GM23338 (cell line): ENCODE measurements at regions not wholly inside any gene's neighbourhood (a gene's known extent, or its start where the extent isn't known, plus 50 kb on each side); places are given as distances from the start of the nearest gene placed in this dataset.

Source experiments
- ATAC-seq: fragments of 200-7000 bp; cut with Tn5 transposase; 3 replicates; pipeline ENCODE4 v1.9.1; 2020
- DNase-seq: peaks from one replicate; pipeline ENCODE4 v3.0.0-alpha.2; 2015; ENCODE audit warnings: low spot score
- H2AFZ ChIP-seq: fragments of 200-600 bp; sonication (generic); 2 replicates; pipeline ENCODE4 v1.8.0; 2016; ENCODE audit warnings: antibody characterized with exemption, mild to moderate bottlenecking, moderate library complexity
- H3F3A ChIP-seq: fragments of 200-600 bp; sonication (generic); replicated peaks from 2 replicates; pipeline ENCODE4 v1.8.0; 2017; ENCODE audit warnings: antibody characterized with exemption, mixed run types, low read depth
- H3K27ac ChIP-seq: fragments of 200-600 bp; sonication (generic); 2 replicates; pipeline ENCODE4 v1.6.1; 2016; ENCODE audit warnings: low read depth
- H3K27me3 ChIP-seq: fragments of 200-600 bp; sonication (generic); 2 replicates; pipeline ENCODE4 v1.8.0; 2016; ENCODE audit warnings: mild to moderate bottlenecking, mixed run types, moderate library complexity; ENCODE audit not compliant: insufficient read depth
- H3K36me3 ChIP-seq: fragments of 200-600 bp; sonication (generic); 2 replicates; pipeline ENCODE4 v1.8.0; 2016; ENCODE audit warnings: mild to moderate bottlenecking; ENCODE audit not compliant: insufficient read depth
- H3K4me1 ChIP-seq: fragments of 200-600 bp; sonication (generic); 2 replicates; pipeline ENCODE4 v1.8.0; 2016; ENCODE audit warnings: mild to moderate bottlenecking, moderate library complexity; ENCODE audit not compliant: insufficient read depth
- H3K4me2 ChIP-seq: fragments of 200-600 bp; sonication (generic); 2 replicates; pipeline ENCODE4 v1.7.1; 2017; ENCODE audit warnings: mixed run types
- H3K4me3 ChIP-seq: fragments of 200-600 bp; sonication (generic); 2 replicates; pipeline ENCODE4 v1.6.1; 2016; ENCODE audit warnings: mixed run types
- H3K79me2 ChIP-seq: fragments of 200-600 bp; sonication (generic); replicated peaks from 2 replicates; pipeline ENCODE4 v1.8.0; 2017; ENCODE audit warnings: mild to moderate bottlenecking; ENCODE audit not compliant: insufficient read depth
- H3K9me2 ChIP-seq: fragments of 200-600 bp; sonication (generic); 2 replicates; pipeline ENCODE4 v1.8.0; 2017; ENCODE audit not compliant: insufficient read depth
- H4K20me1 ChIP-seq: fragments of 200-600 bp; sonication (generic); replicated peaks from 2 replicates; pipeline ENCODE4 v1.8.0; 2017; ENCODE audit warnings: mild to moderate bottlenecking; ENCODE audit not compliant: insufficient read depth
- H3K27ac Mint-ChIP-seq: 2 replicates; pipeline ENCODE4 v1.8.0; 2020; ENCODE audit warnings: inconsistent platforms, mild to moderate bottlenecking, moderate library complexity, mixed read lengths
- H3K27me3 Mint-ChIP-seq: 3 replicates; pipeline ENCODE4 v1.8.0; 2022; ENCODE audit warnings: low read depth, mild to moderate bottlenecking, moderate library complexity, mixed read lengths, inconsistent platforms; ENCODE audit not compliant: insufficient read depth, poor library complexity
- H3K36me3 Mint-ChIP-seq: 3 replicates; pipeline ENCODE4 v1.8.0; 2021; ENCODE audit warnings: low read depth, mild to moderate bottlenecking, inconsistent platforms, moderate library complexity, mixed read lengths
- H3K4me1 Mint-ChIP-seq: 3 replicates; pipeline ENCODE4 v1.8.0; 2020; ENCODE audit warnings: mild to moderate bottlenecking, inconsistent platforms, mixed read lengths
- H3K4me3 Mint-ChIP-seq: 3 replicates; pipeline ENCODE4 v1.8.0; 2021; ENCODE audit warnings: moderate library complexity, mild to moderate bottlenecking, inconsistent platforms, mixed read lengths
- H3K9me3 Mint-ChIP-seq: 3 replicates; pipeline ENCODE4 v1.8.0; 2020; ENCODE audit warnings: moderate library complexity, mild to moderate bottlenecking, inconsistent platforms, mixed read lengths
- CREB1 ChIP-seq: fragments of 250-450 bp; sonication (Bioruptor Pico); IDR thresholded peaks from 2 replicates; pipeline ENCODE4 v1.5.0; 2020; ENCODE audit warnings: low read depth, mild to moderate bottlenecking, moderate library complexity
- EZH2 ChIP-seq: fragments of 200-600 bp; sonication (generic); IDR thresholded peaks from one replicate; pipeline ENCODE4 v1.8.0; 2017; ENCODE audit warnings: antibody characterized with exemption, mild to moderate bottlenecking, low read depth; ENCODE audit not compliant: unreplicated experiment
- EZH2phosphoT487 ChIP-seq: fragments of 200-600 bp; sonication (generic); IDR thresholded peaks from one replicate; pipeline ENCODE4 v1.8.1; 2018; ENCODE audit warnings: antibody characterized with exemption; ENCODE audit not compliant: unreplicated experiment
- JUNB ChIP-seq: IDR thresholded peaks from one replicate; pipeline ENCODE4 v1.6.1; 2016; ENCODE audit warnings: antibody characterized with exemption; ENCODE audit not compliant: unreplicated experiment
- NANOG ChIP-seq: IDR thresholded peaks from 2 replicates; pipeline ENCODE4 v1.6.1; 2016; ENCODE audit warnings: antibody characterized with exemption, borderline replicate concordance
- POLR2AphosphoS5 ChIP-seq: IDR thresholded peaks from 2 replicates; pipeline ENCODE4 v1.6.1; 2016; ENCODE audit warnings: antibody characterized with exemption, low read depth
- REST ChIP-seq: IDR thresholded peaks from one replicate; pipeline ENCODE4 v1.6.1; 2018; ENCODE audit warnings: antibody characterized with exemption; ENCODE audit not compliant: unreplicated experiment
- STAT1 ChIP-seq: IDR thresholded peaks from one replicate; pipeline ENCODE4 v1.6.1; 2016; ENCODE audit warnings: antibody characterized with exemption; ENCODE audit not compliant: unreplicated experiment
- ZNF114 ChIP-seq: fragments of 250-450 bp; sonication (Bioruptor Pico); IDR thresholded peaks from 2 replicates; pipeline ENCODE4 v1.5.0; 2020; ENCODE audit warnings: mild to moderate bottlenecking, moderate library complexity
- ZNF331 ChIP-seq: fragments of 250-450 bp; sonication (Bioruptor Pico); IDR thresholded peaks from 2 replicates; pipeline ENCODE4 v1.5.0; 2020; ENCODE audit warnings: low read depth, mild to moderate bottlenecking, moderate library complexity
- TF ChIP-seq, protein P1 (sequence below), 2 experiments: fragments of 200-600 bp in 1 of 2; sonication (generic) in 1 of 2; conservative IDR thresholded peaks; 2 replicates each; pipeline versions ENCODE4 v1.5.1 to v1.6.1; 2016 to 2017; ENCODE audit warnings: antibody characterized with exemption in 2 of 2, low read depth in 2 of 2, mild to moderate bottlenecking in 2 of 2, moderate library complexity in 1 of 2
- TF ChIP-seq, protein P2 (sequence below): IDR thresholded peaks from 2 replicates; pipeline ENCODE4 v1.6.1; 2016; ENCODE audit warnings: antibody characterized with exemption
- TF ChIP-seq, protein P3 (sequence below): fragments of 250-450 bp; sonication (Bioruptor Pico); IDR thresholded peaks from 2 replicates; pipeline ENCODE4 v1.5.0; 2020; ENCODE audit warnings: mild to moderate bottlenecking, moderate library complexity

DNA sequence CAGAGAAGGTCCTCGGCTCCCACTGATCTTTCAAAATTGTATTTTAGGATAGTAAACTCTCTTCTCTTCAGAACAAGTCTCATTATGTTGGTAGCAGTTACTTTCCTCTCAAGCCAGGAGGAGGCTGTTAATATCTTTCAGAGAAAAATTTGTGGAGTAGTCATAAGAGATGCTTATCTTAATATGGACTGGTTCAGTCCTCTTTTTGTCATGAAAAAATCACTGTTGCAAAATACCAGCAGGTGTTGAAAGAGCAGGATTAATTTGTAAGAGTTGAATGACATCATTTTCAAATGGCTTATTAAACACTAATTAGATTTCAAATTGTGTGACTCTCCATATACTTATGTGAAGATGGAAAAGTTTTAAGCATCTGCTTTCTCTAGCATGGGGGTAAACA lies 662.5 kb downstream of the POM121L12 start:
- Histone ChIP-seq H2AFZ (no peak overlapping the region), H4K20me1 (no peaks in the 10 kb centered on the region), H3F3A (no peaks in the 10 kb centered on the region), H3K36me3 (no peaks in the 10 kb centered on the region), H3K4me2 (no peak overlapping the region), H3K79me2 (no peaks in the 10 kb centered on the region), H3K4me1 (no peaks in the 10 kb centered on the region), H3K27me3 (no peaks in the 10 kb centered on the region), H3K4me3 (no peak overlapping the region), H3K27ac (no peak overlapping the region), H3K9me2 (no peaks in the 10 kb centered on the region)
- Mint-ChIP-seq H3K9me3 (peaks cover 3% of the 10 kb centered on the region; the same call in 1 of the 3 replicates), H3K27ac (no peak overlapping the region), H3K36me3 (no peaks in the 10 kb centered on the region), H3K4me3 (no peak overlapping the region), H3K4me1 (no peaks in the 10 kb centered on the region), H3K27me3 (peaks cover 2% of the 10 kb centered on the region)
- ATAC-seq: no peak
- TF ChIP-seq NANOG: no peak
- TF ChIP-seq, protein P1, sequence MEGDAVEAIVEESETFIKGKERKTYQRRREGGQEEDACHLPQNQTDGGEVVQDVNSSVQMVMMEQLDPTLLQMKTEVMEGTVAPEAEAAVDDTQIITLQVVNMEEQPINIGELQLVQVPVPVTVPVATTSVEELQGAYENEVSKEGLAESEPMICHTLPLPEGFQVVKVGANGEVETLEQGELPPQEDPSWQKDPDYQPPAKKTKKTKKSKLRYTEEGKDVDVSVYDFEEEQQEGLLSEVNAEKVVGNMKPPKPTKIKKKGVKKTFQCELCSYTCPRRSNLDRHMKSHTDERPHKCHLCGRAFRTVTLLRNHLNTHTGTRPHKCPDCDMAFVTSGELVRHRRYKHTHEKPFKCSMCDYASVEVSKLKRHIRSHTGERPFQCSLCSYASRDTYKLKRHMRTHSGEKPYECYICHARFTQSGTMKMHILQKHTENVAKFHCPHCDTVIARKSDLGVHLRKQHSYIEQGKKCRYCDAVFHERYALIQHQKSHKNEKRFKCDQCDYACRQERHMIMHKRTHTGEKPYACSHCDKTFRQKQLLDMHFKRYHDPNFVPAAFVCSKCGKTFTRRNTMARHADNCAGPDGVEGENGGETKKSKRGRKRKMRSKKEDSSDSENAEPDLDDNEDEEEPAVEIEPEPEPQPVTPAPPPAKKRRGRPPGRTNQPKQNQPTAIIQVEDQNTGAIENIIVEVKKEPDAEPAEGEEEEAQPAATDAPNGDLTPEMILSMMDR (conservative IDR thresholded peaks at IDR 0.05; ENCODE audit: low read depth in 2 of 2): no peak
- TF ChIP-seq POLR2AphosphoS5: no peak
- no peak for TF ChIP-seq JUNB
- TF ChIP-seq STAT1: no peak
- no peak for TF ChIP-seq CREB1
- TF ChIP-seq ZNF331 (CRISPR knock-in tag): no peak
- no peak for TF ChIP-seq REST
- no peak for TF ChIP-seq EZH2phosphoT487
- TF ChIP-seq, protein P2, sequence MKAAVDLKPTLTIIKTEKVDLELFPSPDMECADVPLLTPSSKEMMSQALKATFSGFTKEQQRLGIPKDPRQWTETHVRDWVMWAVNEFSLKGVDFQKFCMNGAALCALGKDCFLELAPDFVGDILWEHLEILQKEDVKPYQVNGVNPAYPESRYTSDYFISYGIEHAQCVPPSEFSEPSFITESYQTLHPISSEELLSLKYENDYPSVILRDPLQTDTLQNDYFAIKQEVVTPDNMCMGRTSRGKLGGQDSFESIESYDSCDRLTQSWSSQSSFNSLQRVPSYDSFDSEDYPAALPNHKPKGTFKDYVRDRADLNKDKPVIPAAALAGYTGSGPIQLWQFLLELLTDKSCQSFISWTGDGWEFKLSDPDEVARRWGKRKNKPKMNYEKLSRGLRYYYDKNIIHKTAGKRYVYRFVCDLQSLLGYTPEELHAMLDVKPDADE: no peak
- TF ChIP-seq, protein P3, sequence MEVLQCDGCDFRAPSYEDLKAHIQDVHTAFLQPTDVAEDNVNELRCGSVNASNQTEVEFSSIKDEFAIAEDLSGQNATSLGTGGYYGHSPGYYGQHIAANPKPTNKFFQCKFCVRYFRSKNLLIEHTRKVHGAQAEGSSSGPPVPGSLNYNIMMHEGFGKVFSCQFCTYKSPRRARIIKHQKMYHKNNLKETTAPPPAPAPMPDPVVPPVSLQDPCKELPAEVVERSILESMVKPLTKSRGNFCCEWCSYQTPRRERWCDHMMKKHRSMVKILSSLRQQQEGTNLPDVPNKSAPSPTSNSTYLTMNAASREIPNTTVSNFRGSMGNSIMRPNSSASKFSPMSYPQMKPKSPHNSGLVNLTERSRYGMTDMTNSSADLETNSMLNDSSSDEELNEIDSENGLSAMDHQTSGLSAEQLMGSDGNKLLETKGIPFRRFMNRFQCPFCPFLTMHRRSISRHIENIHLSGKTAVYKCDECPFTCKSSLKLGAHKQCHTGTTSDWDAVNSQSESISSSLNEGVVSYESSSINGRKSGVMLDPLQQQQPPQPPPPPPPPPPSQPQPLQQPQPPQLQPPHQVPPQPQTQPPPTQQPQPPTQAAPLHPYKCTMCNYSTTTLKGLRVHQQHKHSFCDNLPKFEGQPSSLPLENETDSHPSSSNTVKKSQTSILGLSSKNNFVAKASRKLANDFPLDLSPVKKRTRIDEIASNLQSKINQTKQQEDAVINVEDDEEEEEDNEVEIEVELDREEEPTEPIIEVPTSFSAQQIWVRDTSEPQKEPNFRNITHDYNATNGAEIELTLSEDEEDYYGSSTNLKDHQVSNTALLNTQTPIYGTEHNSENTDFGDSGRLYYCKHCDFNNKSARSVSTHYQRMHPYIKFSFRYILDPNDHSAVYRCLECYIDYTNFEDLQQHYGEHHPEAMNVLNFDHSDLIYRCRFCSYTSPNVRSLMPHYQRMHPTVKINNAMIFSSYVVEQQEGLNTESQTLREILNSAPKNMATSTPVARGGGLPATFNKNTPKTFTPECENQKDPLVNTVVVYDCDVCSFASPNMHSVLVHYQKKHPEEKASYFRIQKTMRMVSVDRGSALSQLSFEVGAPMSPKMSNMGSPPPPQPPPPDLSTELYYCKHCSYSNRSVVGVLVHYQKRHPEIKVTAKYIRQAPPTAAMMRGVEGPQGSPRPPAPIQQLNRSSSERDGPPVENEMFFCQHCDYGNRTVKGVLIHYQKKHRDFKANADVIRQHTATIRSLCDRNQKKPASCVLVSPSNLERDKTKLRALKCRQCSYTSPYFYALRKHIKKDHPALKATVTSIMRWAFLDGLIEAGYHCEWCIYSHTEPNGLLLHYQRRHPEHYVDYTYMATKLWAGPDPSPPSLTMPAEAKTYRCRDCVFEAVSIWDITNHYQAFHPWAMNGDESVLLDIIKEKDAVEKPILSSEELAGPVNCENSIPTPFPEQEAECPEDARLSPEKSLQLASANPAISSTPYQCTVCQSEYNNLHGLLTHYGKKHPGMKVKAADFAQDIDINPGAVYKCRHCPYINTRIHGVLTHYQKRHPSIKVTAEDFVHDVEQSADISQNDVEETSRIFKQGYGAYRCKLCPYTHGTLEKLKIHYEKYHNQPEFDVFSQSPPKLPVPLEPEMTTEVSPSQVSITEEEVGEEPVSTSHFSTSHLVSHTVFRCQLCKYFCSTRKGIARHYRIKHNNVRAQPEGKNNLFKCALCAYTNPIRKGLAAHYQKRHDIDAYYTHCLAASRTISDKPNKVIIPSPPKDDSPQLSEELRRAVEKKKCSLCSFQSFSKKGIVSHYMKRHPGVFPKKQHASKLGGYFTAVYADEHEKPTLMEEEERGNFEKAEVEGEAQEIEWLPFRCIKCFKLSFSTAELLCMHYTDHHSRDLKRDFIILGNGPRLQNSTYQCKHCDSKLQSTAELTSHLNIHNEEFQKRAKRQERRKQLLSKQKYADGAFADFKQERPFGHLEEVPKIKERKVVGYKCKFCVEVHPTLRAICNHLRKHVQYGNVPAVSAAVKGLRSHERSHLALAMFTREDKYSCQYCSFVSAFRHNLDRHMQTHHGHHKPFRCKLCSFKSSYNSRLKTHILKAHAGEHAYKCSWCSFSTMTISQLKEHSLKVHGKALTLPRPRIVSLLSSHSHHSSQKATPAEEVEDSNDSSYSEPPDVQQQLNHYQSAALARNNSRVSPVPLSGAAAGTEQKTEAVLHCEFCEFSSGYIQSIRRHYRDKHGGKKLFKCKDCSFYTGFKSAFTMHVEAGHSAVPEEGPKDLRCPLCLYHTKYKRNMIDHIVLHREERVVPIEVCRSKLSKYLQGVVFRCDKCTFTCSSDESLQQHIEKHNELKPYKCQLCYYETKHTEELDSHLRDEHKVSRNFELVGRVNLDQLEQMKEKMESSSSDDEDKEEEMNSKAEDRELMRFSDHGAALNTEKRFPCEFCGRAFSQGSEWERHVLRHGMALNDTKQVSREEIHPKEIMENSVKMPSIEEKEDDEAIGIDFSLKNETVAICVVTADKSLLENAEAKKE (CRISPR knock-in tag): no peak
- no peak for TF ChIP-seq EZH2
- TF ChIP-seq ZNF114 (CRISPR knock-in tag): no peak
- no peak for DNase-seq
